ENCODE measurements at regions not wholly inside any gene's neighbourhood (a gene's known extent, or its start where the extent isn't known, plus 50 kb on each side); places are given as distances from the start of the nearest gene placed in this dataset.

DNA sequence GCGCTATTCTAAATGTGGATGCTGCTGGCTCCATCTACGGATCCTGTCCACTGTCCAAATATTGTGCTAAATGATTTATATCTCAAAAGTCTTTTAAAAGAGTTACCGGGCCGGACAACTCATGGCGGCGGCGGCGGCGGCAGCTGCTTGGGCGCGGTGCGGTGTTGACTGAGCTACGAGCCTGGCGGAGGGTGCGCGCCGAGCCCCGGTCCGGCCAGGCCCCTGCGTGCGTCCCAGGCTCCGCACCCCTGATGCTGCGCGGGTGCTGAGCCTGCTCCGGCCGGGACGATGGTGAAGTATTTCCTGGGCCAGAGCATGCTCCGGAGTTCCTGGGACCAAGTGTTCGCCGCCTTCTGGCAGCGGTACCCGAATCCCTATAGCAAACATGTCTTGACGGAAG lies 303.4 kb downstream of the CENPW start:
- H3K9me3 ChIP-seq (ENCODE audit: control insufficient read depth, insufficient read depth, low read length) = no peaks in the 10 kb centered on the region
- DNase-seq (ENCODE audit: low read depth in 4 of 6, low spot score in 6 of 6) = no peak
- H3K4me3 ChIP-seq (ENCODE audit: low read depth, low read length) = no peak overlapping the region
- no peaks in the 10 kb centered on the region for H3K27me3 ChIP-seq (ENCODE audit: control insufficient read depth, insufficient read depth, low read length)
- 95% methylated on average over 26 of the region's 33 CpGs for WGBS (ENCODE audit: insufficient coverage)
- H3K27ac ChIP-seq (ENCODE audit: low read depth, low read length) = no peak overlapping the region
- no peaks in the 10 kb centered on the region for H3K4me1 ChIP-seq (ENCODE audit: control insufficient read depth, insufficient read depth, low read length)
- H3K36me3 ChIP-seq (ENCODE audit: control insufficient read depth, insufficient read depth, low read length) = no peaks in the 10 kb centered on the region

DNA sequence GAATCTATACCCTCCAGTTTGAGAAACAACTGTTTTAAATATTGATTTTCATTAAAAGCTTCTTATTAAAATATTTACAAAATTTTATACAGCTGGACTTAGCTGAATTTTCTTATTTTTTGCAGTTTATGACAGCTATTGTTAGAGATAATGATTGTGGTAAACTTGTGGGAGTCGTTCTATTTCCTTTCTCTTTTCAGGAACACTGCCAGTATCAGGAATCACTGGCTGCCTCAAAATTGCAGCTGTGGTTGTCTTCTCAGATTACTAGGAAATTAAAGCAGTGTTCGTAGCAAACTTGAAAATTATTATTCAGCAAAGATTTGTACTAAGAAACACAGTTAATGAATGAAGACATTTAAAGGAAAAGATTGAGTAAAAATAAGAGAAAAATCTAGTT lies 311.0 kb downstream of the CENPW start:
- H3K4me1 ChIP-seq (ENCODE audit: control insufficient read depth, insufficient read depth, low read length) = no peaks in the 10 kb centered on the region
- H3K36me3 ChIP-seq (ENCODE audit: control insufficient read depth, insufficient read depth, low read length) = no peaks in the 10 kb centered on the region
- H3K4me3 ChIP-seq (ENCODE audit: low read depth, low read length) = no peak overlapping the region
- H3K27ac ChIP-seq (ENCODE audit: low read depth, low read length) = no peak overlapping the region
- no peak for DNase-seq (ENCODE audit: low read depth in 4 of 6, low spot score in 6 of 6)
- peaks cover 6% of the 10 kb centered on the region for H3K9me3 ChIP-seq (ENCODE audit: control insufficient read depth, insufficient read depth, low read length)
- 0% methylated on average over 1 of the region's 2 CpGs for whole genome bisulfite sequencing (ENCODE audit: insufficient coverage)
- no peaks in the 10 kb centered on the region for H3K27me3 ChIP-seq (ENCODE audit: control insufficient read depth, insufficient read depth, low read length)

DNA sequence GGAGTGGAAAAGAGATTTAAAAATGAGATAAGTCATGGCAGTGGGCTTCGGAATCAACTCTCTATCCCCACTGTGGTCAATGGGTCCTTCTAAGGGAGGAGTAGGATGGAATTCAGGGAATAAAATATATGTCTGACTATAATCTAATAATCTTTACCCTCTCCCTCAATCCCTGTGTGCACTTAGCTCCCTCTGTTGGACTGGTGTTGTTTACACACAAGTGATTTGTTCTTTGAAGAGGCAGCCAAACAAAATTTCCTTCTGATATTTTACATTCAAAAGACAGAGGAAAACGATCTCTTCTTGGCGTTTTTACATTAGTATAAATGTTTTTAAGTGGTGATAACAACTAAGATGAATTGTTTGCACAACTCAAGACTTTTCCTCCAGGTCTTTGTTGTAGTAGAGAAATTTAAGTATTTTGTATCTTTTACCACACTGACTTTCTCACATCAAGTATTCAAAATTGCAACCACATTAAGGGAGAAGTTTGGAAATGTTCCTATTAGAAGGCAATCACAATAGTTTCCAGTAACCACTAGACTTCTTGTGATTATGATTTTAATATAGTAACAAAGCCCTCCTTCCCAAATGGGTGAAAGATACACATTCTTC lies 317.8 kb downstream of the CENPW start:
- Histone ChIP-seq H3K9me3 (ENCODE audit: control insufficient read depth, insufficient read depth, low read length) (peaks cover 6% of the 10 kb centered on the region), H3K27me3 (ENCODE audit: control insufficient read depth, insufficient read depth, low read length) (no peaks in the 10 kb centered on the region), H3K36me3 (ENCODE audit: control insufficient read depth, insufficient read depth, low read length) (no peaks in the 10 kb centered on the region), H3K4me1 (ENCODE audit: control insufficient read depth, insufficient read depth, low read length) (no peaks in the 10 kb centered on the region), H3K4me3 (ENCODE audit: low read depth, low read length) (no peak overlapping the region), H3K27ac (ENCODE audit: low read depth, low read length) (no peak overlapping the region)
- WGBS (ENCODE audit: insufficient coverage) = no CpG with 5 or more reads among the region's 3 CpGs
- DNase-seq (ENCODE audit: low read depth in 4 of 6, low spot score in 6 of 6) = peak in 1 of 6 donors; percentile 3

DNA sequence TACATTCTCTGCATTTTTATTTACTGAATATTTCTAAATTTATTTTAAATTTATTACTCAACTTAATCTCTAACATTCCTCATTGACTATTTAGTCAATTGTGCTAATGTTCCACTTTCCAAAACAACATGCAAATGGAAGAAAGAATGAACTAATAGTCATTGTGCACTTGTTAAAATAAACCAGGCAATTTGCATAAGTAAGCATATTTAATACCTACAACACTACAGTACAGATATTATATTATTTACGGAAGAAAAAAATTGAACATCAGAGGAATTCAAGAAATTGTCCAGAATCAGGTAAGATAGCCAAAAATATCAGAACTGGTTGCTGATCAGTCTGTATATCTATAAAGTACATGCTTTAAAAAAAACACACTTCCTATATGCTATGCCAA lies 320.5 kb downstream of the CENPW start:
- Histone ChIP-seq H3K27ac (ENCODE audit: low read depth, low read length) (no peak overlapping the region), H3K27me3 (ENCODE audit: control insufficient read depth, insufficient read depth, low read length) (no peaks in the 10 kb centered on the region), H3K36me3 (ENCODE audit: control insufficient read depth, insufficient read depth, low read length) (no peaks in the 10 kb centered on the region), H3K4me1 (ENCODE audit: control insufficient read depth, insufficient read depth, low read length) (no peaks in the 10 kb centered on the region), H3K4me3 (ENCODE audit: low read depth, low read length) (no peak overlapping the region), H3K9me3 (ENCODE audit: control insufficient read depth, insufficient read depth, low read length) (no peaks in the 10 kb centered on the region)
- DNase-seq (ENCODE audit: low read depth in 4 of 6, low spot score in 6 of 6) = no peak
- WGBS (ENCODE audit: insufficient coverage) = no CpG with 5 or more reads among the region's 1 CpG

DNA sequence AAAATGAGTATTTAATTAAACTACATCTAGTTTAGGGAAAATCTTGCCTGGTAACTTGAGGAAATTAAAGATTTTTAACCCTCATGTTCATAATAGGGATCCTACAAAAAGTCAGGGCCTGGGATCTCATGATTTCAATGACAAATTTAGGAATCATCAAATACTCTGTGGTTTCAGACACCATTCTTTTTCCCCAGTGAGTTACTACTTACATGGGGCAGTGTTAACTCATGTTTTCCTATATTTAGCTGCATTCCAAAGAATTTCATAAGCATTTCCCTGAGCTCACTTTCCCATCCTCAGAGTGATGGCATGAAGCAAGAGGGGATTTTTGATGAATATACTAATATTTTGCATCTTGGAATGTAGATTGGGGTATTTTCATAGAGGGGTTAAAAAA lies 321.7 kb downstream of the CENPW start:
- no peaks in the 10 kb centered on the region for H3K9me3 ChIP-seq (ENCODE audit: control insufficient read depth, insufficient read depth, low read length)
- no peak overlapping the region for H3K27ac ChIP-seq (ENCODE audit: low read depth, low read length)
- no peak overlapping the region for H3K4me3 ChIP-seq (ENCODE audit: low read depth, low read length)
- no peaks in the 10 kb centered on the region for H3K4me1 ChIP-seq (ENCODE audit: control insufficient read depth, insufficient read depth, low read length)
- H3K27me3 ChIP-seq (ENCODE audit: control insufficient read depth, insufficient read depth, low read length) = no peaks in the 10 kb centered on the region
- H3K36me3 ChIP-seq (ENCODE audit: control insufficient read depth, insufficient read depth, low read length) = no peaks in the 10 kb centered on the region
- no peak for DNase-seq (ENCODE audit: low read depth in 4 of 6, low spot score in 6 of 6)

DNA sequence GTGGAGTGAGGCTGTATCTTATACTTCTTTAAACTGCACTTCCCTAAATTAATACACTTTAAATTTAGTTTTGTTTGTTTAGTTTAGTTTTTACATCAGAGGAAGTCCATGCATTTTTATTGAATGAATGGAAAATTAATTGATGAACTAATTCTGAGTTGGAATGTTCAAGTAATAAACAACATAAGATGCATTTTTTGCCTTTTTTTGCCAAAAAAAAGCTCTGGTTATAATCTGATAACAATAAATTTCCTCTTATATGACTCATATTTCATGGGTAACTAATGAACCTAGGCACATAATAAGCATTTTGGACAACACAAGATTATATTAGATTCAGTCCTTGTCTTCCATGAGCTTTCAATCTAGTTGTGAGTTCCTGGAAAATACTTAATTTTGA lies 323.1 kb downstream of the CENPW start:
- H3K4me1 ChIP-seq (ENCODE audit: control insufficient read depth, insufficient read depth, low read length) = no peaks in the 10 kb centered on the region
- H3K36me3 ChIP-seq (ENCODE audit: control insufficient read depth, insufficient read depth, low read length) = no peaks in the 10 kb centered on the region
- no peaks in the 10 kb centered on the region for H3K9me3 ChIP-seq (ENCODE audit: control insufficient read depth, insufficient read depth, low read length)
- H3K4me3 ChIP-seq (ENCODE audit: low read depth, low read length) = no peak overlapping the region
- no peak overlapping the region for H3K27ac ChIP-seq (ENCODE audit: low read depth, low read length)
- no peaks in the 10 kb centered on the region for H3K27me3 ChIP-seq (ENCODE audit: control insufficient read depth, insufficient read depth, low read length)
- DNase-seq (ENCODE audit: low read depth in 4 of 6, low spot score in 6 of 6) = no peak

DNA sequence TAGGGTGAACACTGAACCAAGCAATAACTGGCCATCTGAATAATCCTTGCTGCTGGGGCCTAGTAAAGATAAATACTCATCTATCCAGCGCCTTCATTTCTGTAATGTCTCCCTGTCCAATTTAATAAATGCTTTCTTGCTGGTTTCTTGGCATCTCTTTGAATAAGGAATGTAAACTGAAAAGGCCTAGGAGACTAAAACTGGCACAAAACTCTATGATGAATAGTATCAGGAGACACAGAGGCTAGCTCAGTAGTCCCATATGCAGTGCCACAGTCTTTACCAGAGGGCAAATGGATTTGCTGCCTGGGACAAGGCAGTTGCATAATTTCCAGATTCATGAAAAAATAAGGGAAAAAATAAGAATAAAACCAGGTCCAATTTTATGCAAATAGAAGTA lies 324.4 kb downstream of the CENPW start:
- H3K27ac ChIP-seq (ENCODE audit: low read depth, low read length) = no peak overlapping the region
- no peaks in the 10 kb centered on the region for H3K4me1 ChIP-seq (ENCODE audit: control insufficient read depth, insufficient read depth, low read length)
- H3K27me3 ChIP-seq (ENCODE audit: control insufficient read depth, insufficient read depth, low read length) = no peaks in the 10 kb centered on the region
- DNase-seq (ENCODE audit: low read depth in 4 of 6, low spot score in 6 of 6) = peak in 1 of 6 donors; percentile 39
- H3K36me3 ChIP-seq (ENCODE audit: control insufficient read depth, insufficient read depth, low read length) = no peaks in the 10 kb centered on the region
- no CpG with 5 or more reads among the region's 1 CpG for WGBS (ENCODE audit: insufficient coverage)
- H3K4me3 ChIP-seq (ENCODE audit: low read depth, low read length) = no peak overlapping the region
- H3K9me3 ChIP-seq (ENCODE audit: control insufficient read depth, insufficient read depth, low read length) = no peaks in the 10 kb centered on the region

DNA sequence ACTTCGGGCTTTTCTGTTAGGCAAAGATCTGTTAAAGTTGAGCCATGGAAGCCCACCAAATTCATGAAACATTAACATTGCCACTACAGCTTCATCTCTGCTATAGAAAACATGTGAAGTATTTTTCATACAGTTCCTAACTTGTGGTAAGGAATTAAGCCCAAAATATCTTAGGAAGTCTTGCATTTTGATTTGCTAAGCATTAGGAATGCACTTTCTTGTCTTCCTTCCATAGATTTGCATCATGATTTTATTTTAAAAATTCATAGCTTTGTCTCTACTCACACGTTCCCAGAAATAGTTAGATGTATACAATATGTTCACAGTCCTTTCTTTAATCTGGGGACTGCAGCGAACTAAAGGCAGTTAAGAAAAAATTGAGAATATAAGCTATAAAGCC lies 325.6 kb downstream of the CENPW start:
- Histone ChIP-seq H3K27me3 (ENCODE audit: control insufficient read depth, insufficient read depth, low read length) (no peaks in the 10 kb centered on the region), H3K36me3 (ENCODE audit: control insufficient read depth, insufficient read depth, low read length) (no peaks in the 10 kb centered on the region), H3K27ac (ENCODE audit: low read depth, low read length) (no peak overlapping the region), H3K9me3 (ENCODE audit: control insufficient read depth, insufficient read depth, low read length) (peaks cover 2% of the 10 kb centered on the region), H3K4me3 (ENCODE audit: low read depth, low read length) (no peak overlapping the region), H3K4me1 (ENCODE audit: control insufficient read depth, insufficient read depth, low read length) (no peaks in the 10 kb centered on the region)
- peak in 1 of 6 donors; percentile 65 for DNase-seq (ENCODE audit: low read depth in 4 of 6, low spot score in 6 of 6)
- no CpG with 5 or more reads among the region's 3 CpGs for WGBS (ENCODE audit: insufficient coverage)

DNA sequence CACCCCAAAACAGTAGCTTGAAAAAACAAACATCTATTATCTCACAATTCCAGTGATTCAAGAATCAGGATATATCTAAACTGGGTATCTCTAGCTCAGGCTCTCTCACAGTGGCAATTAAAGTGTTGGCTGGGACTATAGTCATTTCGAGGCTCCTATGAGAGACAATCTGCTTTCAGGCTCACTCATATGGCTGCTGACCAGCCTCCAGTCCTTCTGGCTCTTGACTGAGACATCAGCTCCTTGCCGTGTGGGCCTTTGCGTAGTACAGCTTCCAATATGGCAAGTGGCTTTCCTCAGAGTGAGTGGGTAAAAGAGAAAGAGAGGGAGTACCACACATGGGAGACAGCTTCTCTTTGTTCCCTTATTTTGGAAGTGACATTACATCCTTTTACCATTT lies 327.2 kb downstream of the CENPW start:
- no peak overlapping the region for H3K27ac ChIP-seq (ENCODE audit: low read depth, low read length)

DNA sequence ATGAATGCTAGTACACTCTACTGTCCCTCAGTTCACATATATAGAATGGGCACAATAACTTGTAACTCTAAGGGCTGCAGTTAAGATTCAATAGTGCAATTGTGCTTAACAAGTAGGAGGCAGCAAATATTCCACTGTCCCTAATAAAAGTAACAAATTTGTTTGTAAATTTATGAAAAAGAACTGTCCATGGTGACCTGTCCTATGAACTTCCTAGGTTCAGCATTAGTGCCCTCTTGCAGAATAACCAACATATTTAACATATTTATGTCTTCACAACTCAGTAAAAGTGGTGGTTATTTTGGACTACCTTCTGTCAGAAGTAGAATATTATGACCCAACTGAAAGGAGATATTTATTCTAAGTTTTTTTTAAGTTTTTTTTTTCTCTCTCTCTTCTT lies 327.8 kb downstream of the CENPW start:
- Histone ChIP-seq H3K4me3 (ENCODE audit: low read depth, low read length) (no peak overlapping the region), H3K9me3 (ENCODE audit: control insufficient read depth, insufficient read depth, low read length) (peaks cover 2% of the 10 kb centered on the region), H3K27me3 (ENCODE audit: control insufficient read depth, insufficient read depth, low read length) (no peaks in the 10 kb centered on the region), H3K4me1 (ENCODE audit: control insufficient read depth, insufficient read depth, low read length) (no peaks in the 10 kb centered on the region), H3K27ac (ENCODE audit: low read depth, low read length) (no peak overlapping the region), H3K36me3 (ENCODE audit: control insufficient read depth, insufficient read depth, low read length) (no peaks in the 10 kb centered on the region)
- DNase-seq (ENCODE audit: low read depth in 4 of 6, low spot score in 6 of 6) = no peak

More for the DNA sequence above, 327.2 kb downstream of the CENPW start:
- DNase-seq (ENCODE audit: low read depth in 4 of 6, low spot score in 6 of 6) = peak in 1 of 6 donors; percentile 51
- no peaks in the 10 kb centered on the region for H3K36me3 ChIP-seq (ENCODE audit: control insufficient read depth, insufficient read depth, low read length)
- H3K4me3 ChIP-seq (ENCODE audit: low read depth, low read length) = no peak overlapping the region
- H3K27me3 ChIP-seq (ENCODE audit: control insufficient read depth, insufficient read depth, low read length) = no peaks in the 10 kb centered on the region
- WGBS (ENCODE audit: insufficient coverage) = 78% methylated on average over 1 of the region's 3 CpGs
- peaks cover 2% of the 10 kb centered on the region for H3K9me3 ChIP-seq (ENCODE audit: control insufficient read depth, insufficient read depth, low read length)
- no peaks in the 10 kb centered on the region for H3K4me1 ChIP-seq (ENCODE audit: control insufficient read depth, insufficient read depth, low read length)
